Peyer's patch (tissue), 4 donors: ENCODE measurements at regions not wholly inside any gene's neighbourhood (a gene's known extent, or its start where the extent isn't known, plus 50 kb on each side); places are given as distances from the start of the nearest gene placed in this dataset.

Source experiments
- CTCF ChIP-seq, 6 experiments: fragments of 450-650 bp in 4 of 6; fragments of 200-600 bp in 2 of 6; sonication (generic) in 1 of 6; IDR thresholded peaks; one replicate each; pipeline ENCODE4 v1.5.1; 2017 to 2019; ENCODE audit warnings: antibody characterized with exemption in 6 of 6, mild to moderate bottlenecking in 3 of 6, moderate library complexity in 1 of 6
- POLR2A ChIP-seq, 2 donors: fragments of 450-650 bp; IDR thresholded peaks; one replicate each; pipeline ENCODE4 v1.5.1; 2017; ENCODE audit warnings: antibody characterized with exemption in 2 of 2, mild to moderate bottlenecking in 2 of 2, moderate library complexity in 2 of 2

- no peak for TF ChIP-seq POLR2A (IDR thresholded peaks at IDR 0.05)
- no peak for TF ChIP-seq CTCF (IDR thresholded peaks at IDR 0.05)
These were observed 208.3 kb upstream of the JADE1 start for GRCh38 chr4:128600996-128601871.
